OCI-LY1 (cell line): ENCODE measurements at regions not wholly inside any gene's neighbourhood (a gene's known extent, or its start where the extent isn't known, plus 50 kb on each side); places are given as distances from the start of the nearest gene placed in this dataset.
"Not testable (repeated sequence)": the region's sequence is repeated elsewhere in the genome, so short reads cannot be mapped to it uniquely, and the experiment has no call there.

Source experiments
- EZH2 ChIP-seq: fragments of 200-600 bp; sonication (generic), shearing (Covaris generic); IDR thresholded peaks from 2 replicates; pipeline ENCODE4 v1.8.0; 2017; ENCODE audit warnings: borderline replicate concordance, mixed run types, mild to moderate bottlenecking, antibody characterized with exemption, low read length, moderate library complexity, mixed read lengths
- TF ChIP-seq, protein P1 (sequence below): fragments of 200-600 bp; sonication (generic), shearing (Covaris generic); IDR thresholded peaks from 2 replicates; pipeline ENCODE4 v1.5.1; 2017; ENCODE audit warnings: mild to moderate bottlenecking, antibody characterized with exemption, low read length, moderate library complexity, mixed read lengths

DNA sequence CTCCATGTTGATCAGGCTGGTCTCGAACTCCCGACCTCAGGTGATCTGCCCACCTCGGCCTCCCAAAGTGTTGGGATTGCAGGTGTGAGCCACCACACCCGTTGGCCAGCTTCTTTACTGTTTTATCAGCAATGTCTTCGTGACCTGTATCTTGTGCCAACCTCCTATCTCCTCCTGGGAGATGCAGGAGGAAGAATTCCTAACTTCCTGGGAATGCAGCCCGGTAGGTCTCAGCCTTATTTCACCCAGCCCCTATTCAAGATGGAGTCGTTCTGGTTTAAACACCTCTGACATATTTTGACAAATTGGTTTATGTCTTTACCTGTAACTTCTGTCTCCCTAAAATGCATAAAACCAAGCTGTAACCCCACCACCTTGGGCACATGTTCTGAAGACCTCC lies 491.3 kb upstream of the AUTS2 start:
- TF ChIP-seq, protein P1, sequence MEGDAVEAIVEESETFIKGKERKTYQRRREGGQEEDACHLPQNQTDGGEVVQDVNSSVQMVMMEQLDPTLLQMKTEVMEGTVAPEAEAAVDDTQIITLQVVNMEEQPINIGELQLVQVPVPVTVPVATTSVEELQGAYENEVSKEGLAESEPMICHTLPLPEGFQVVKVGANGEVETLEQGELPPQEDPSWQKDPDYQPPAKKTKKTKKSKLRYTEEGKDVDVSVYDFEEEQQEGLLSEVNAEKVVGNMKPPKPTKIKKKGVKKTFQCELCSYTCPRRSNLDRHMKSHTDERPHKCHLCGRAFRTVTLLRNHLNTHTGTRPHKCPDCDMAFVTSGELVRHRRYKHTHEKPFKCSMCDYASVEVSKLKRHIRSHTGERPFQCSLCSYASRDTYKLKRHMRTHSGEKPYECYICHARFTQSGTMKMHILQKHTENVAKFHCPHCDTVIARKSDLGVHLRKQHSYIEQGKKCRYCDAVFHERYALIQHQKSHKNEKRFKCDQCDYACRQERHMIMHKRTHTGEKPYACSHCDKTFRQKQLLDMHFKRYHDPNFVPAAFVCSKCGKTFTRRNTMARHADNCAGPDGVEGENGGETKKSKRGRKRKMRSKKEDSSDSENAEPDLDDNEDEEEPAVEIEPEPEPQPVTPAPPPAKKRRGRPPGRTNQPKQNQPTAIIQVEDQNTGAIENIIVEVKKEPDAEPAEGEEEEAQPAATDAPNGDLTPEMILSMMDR = not testable (repeated sequence)
- TF ChIP-seq EZH2 = not testable (repeated sequence)
